Smooth muscle cell of the brain vasculature (primary cell): ENCODE measurements at regions not wholly inside any gene's neighbourhood (a gene's known extent, or its start where the extent isn't known, plus 50 kb on each side); places are given as distances from the start of the nearest gene placed in this dataset.

Experiments
- DNase-seq: peaks from one replicate; pipeline ENCODE4 v3.0.0-alpha.2; 2012; ENCODE audit warnings: low read depth, low spot score

GRCh38 chr18:42185486-42185885, 230.5 kb downstream of the PIK3C3 start:
- no peak for DNase-seq

- DNase-seq, result no peak
Measured at GRCh38 chr18:42187611-42188380, 232.8 kb downstream of the PIK3C3 start.

GRCh38 chr18:42190643-42191042, 235.6 kb downstream of the PIK3C3 start:
- DNase-seq, result no peak

- DNase-seq, result no peak
Measured at GRCh38 chr18:42192251-42193248, 237.5 kb downstream of the PIK3C3 start.

GRCh38 chr18:42196651-42197050, 241.6 kb downstream of the PIK3C3 start:
- no peak for DNase-seq

GRCh38 chr18:42201137-42201536, 246.1 kb downstream of the PIK3C3 start:
- no peak for DNase-seq

GRCh38 chr18:42211201-42211600, 256.2 kb downstream of the PIK3C3 start:
- no peak for DNase-seq

- DNase-seq, result no peak
Measured at GRCh38 chr18:42222557-42222956, 267.5 kb downstream of the PIK3C3 start.

- DNase-seq, result no peak
Measured at GRCh38 chr18:42228581-42228980, 273.5 kb downstream of the PIK3C3 start.

- no peak for DNase-seq
Measured at GRCh38 chr18:42229211-42230210, 274.5 kb downstream of the PIK3C3 start.

- DNase-seq, result no peak
Measured at GRCh38 chr18:42230636-42231035, 275.6 kb downstream of the PIK3C3 start.

GRCh38 chr18:42231284-42231683, 276.2 kb downstream of the PIK3C3 start:
- DNase-seq, result no peak

- no peak for DNase-seq
Measured at GRCh38 chr18:42231796-42232195, 276.8 kb downstream of the PIK3C3 start.

- DNase-seq, result no peak
Measured at GRCh38 chr18:42233908-42234307, 278.9 kb downstream of the PIK3C3 start.

- DNase-seq, result no peak
Measured at GRCh38 chr18:42242758-42243157, 287.7 kb downstream of the PIK3C3 start.

- DNase-seq, result no peak
Measured at GRCh38 chr18:42245137-42245536, 290.1 kb downstream of the PIK3C3 start.

- DNase-seq, result no peak
Measured at GRCh38 chr18:42255908-42256765, 301.1 kb downstream of the PIK3C3 start.

- no peak for DNase-seq
Measured at GRCh38 chr18:42258301-42258965, 303.4 kb downstream of the PIK3C3 start.

GRCh38 chr18:42261731-42262130, 306.7 kb downstream of the PIK3C3 start:
- no peak for DNase-seq

GRCh38 chr18:42264497-42264896, 309.5 kb downstream of the PIK3C3 start:
- DNase-seq, result no peak
